C4-2B (cell line): ENCODE measurements at regions not wholly inside any gene's neighbourhood (a gene's known extent, or its start where the extent isn't known, plus 50 kb on each side); places are given as distances from the start of the nearest gene placed in this dataset.

Source experiments
- ZFX ChIP-seq: fragments of 450-650 bp; IDR thresholded peaks from 2 replicates; pipeline ENCODE4 v1.6.1; 2017
- TF ChIP-seq, protein P1 (sequence below): fragments of 450-650 bp; conservative IDR thresholded peaks from 2 replicates; pipeline ENCODE4 v1.5.1; 2017; ENCODE audit warnings: mild to moderate bottlenecking

DNA sequence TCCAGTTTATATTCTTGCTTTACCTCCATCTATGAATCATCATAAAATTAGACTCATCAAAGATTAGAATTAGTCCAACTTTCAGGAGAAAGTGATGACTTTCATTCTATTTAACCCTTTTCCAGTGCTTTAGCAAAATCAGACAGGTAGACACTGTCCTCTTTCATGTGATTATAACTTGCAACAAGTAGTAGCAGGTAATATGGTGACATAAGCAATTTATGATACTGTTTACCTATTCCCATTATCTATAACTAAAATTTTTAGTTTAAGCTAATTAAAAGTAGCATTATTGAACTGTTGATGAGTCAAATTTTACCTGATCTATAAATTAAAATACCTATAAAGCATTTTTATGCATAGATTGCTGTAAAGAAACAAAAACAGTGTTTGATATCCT is 351.6 kb downstream of the SEC23A start:
- TF ChIP-seq, protein P1, sequence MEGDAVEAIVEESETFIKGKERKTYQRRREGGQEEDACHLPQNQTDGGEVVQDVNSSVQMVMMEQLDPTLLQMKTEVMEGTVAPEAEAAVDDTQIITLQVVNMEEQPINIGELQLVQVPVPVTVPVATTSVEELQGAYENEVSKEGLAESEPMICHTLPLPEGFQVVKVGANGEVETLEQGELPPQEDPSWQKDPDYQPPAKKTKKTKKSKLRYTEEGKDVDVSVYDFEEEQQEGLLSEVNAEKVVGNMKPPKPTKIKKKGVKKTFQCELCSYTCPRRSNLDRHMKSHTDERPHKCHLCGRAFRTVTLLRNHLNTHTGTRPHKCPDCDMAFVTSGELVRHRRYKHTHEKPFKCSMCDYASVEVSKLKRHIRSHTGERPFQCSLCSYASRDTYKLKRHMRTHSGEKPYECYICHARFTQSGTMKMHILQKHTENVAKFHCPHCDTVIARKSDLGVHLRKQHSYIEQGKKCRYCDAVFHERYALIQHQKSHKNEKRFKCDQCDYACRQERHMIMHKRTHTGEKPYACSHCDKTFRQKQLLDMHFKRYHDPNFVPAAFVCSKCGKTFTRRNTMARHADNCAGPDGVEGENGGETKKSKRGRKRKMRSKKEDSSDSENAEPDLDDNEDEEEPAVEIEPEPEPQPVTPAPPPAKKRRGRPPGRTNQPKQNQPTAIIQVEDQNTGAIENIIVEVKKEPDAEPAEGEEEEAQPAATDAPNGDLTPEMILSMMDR, result no peak
- TF ChIP-seq ZFX, result no peak
